Smooth muscle cell (in vitro differentiated cells): ENCODE measurements at regions not wholly inside any gene's neighbourhood (a gene's known extent, or its start where the extent isn't known, plus 50 kb on each side); places are given as distances from the start of the nearest gene placed in this dataset.

Experiments used
- DNase-seq: peaks from one replicate; lab custom pipeline; 2025; ENCODE audit not compliant: unreplicated experiment; lab: John Stamatoyannopoulos, UW
- H2AFZ ChIP-seq: fragments of 200-600 bp; sonication (generic); 2 replicates; pipeline ENCODE4 v1.6.0; 2016; ENCODE audit warnings: antibody characterized with exemption, low read depth, mild to moderate bottlenecking
- H3F3A ChIP-seq: fragments of 200-600 bp; sonication (generic); 2 replicates; pipeline ENCODE4 v1.6.0; 2017; ENCODE audit warnings: antibody characterized with exemption, low read depth
- H3K27ac ChIP-seq: fragments of 200-600 bp; sonication (generic); 2 replicates; pipeline ENCODE4 v1.5.1; 2016; ENCODE audit warnings: low read depth, mild to moderate bottlenecking
- H3K27me3 ChIP-seq: fragments of 200-600 bp; sonication (generic); 2 replicates; pipeline ENCODE4 v1.6.1; 2016; ENCODE audit warnings: low read depth, mild to moderate bottlenecking
- H3K36me3 ChIP-seq: fragments of 200-600 bp; sonication (generic); 2 replicates; pipeline ENCODE4 v1.5.1; 2016; ENCODE audit warnings: low read depth
- H3K4me1 ChIP-seq: fragments of 200-600 bp; sonication (generic); 2 replicates; pipeline ENCODE4 v1.5.1; 2016; ENCODE audit warnings: low read depth
- H3K4me2 ChIP-seq: fragments of 200-600 bp; sonication (generic); 2 replicates; pipeline ENCODE4 v1.6.0; 2016; ENCODE audit warnings: mild to moderate bottlenecking
- H3K4me3 ChIP-seq: fragments of 200-600 bp; sonication (generic); 2 replicates; pipeline ENCODE4 v1.5.1; 2016; ENCODE audit warnings: mild to moderate bottlenecking
- H3K79me2 ChIP-seq: fragments of 200-600 bp; sonication (generic); 2 replicates; pipeline ENCODE4 v1.6.0; 2016; ENCODE audit warnings: low read depth, mild to moderate bottlenecking
- H3K9ac ChIP-seq: fragments of 200-600 bp; sonication (generic); 2 replicates; pipeline ENCODE4 v1.6.0; 2016; ENCODE audit warnings: low read depth
- H3K9me3 ChIP-seq: fragments of 200-600 bp; sonication (generic); replicated peaks from 2 replicates; pipeline ENCODE4 v1.5.1; 2016; ENCODE audit warnings: low read depth
- H4K20me1 ChIP-seq: fragments of 200-600 bp; sonication (generic); 2 replicates; pipeline ENCODE4 v1.6.0; 2016; ENCODE audit warnings: low read depth
- CTCF ChIP-seq: fragments of 200-600 bp; sonication (generic); IDR thresholded peaks from 2 replicates; pipeline ENCODE4 v1.5.1; 2017; ENCODE audit warnings: borderline replicate concordance, mild to moderate bottlenecking, antibody characterized with exemption; ENCODE audit not compliant: insufficient read depth, poor library complexity, severe bottlenecking
- WGBS: methylation state at CpG from one replicate; pipeline ENCODE4 v1.1.7; 2016; ENCODE audit warnings: low lambda C conversion rate; 5-methylcytosine and 5-hydroxymethylcytosine counted together

GRCh38 chr6:19417713-19418112, 419.5 kb upstream of the ID4 start:
- TF ChIP-seq CTCF: no peak
- H3K9ac ChIP-seq: no peak overlapping the region
- no peaks in the 10 kb centered on the region for H3K36me3 ChIP-seq
- H3K4me2 ChIP-seq: no peak overlapping the region
- no peaks in the 10 kb centered on the region for H4K20me1 ChIP-seq
- H3K9me3 ChIP-seq: no peaks in the 10 kb centered on the region
- H3F3A ChIP-seq: no peaks in the 10 kb centered on the region
- H3K4me1 ChIP-seq: no peaks in the 10 kb centered on the region
- peak overlapping the region; percentile 66 for H3K27ac ChIP-seq
- H2AFZ ChIP-seq: no peak overlapping the region
- no peak overlapping the region for H3K4me3 ChIP-seq
- H3K79me2 ChIP-seq: no peaks in the 10 kb centered on the region
- no peaks in the 10 kb centered on the region for H3K27me3 ChIP-seq
- DNase-seq: no peak

GRCh38 chr6:19424853-19425252, 412.3 kb upstream of the ID4 start:
- no peaks in the 10 kb centered on the region for H3F3A ChIP-seq
- H3K4me3 ChIP-seq: no peak overlapping the region
- no peaks in the 10 kb centered on the region for H3K4me1 ChIP-seq
- WGBS: 83% methylated on average over 2 of the region's 2 CpGs
- H4K20me1 ChIP-seq: no peaks in the 10 kb centered on the region
- no peak for DNase-seq
- H3K27me3 ChIP-seq: no peaks in the 10 kb centered on the region
- H3K36me3 ChIP-seq: no peaks in the 10 kb centered on the region
- no peak overlapping the region for H3K27ac ChIP-seq
- H3K79me2 ChIP-seq: no peaks in the 10 kb centered on the region
- H2AFZ ChIP-seq: no peak overlapping the region
- no peaks in the 10 kb centered on the region for H3K9me3 ChIP-seq
- no peak for TF ChIP-seq CTCF
- no peak overlapping the region for H3K9ac ChIP-seq
- H3K4me2 ChIP-seq: no peak overlapping the region

- DNase-seq: no peak
- Histone ChIP-seq H2AFZ (no peak overlapping the region), H3K27me3 (no peaks in the 10 kb centered on the region), H3K27ac (no peak overlapping the region), H3K36me3 (no peaks in the 10 kb centered on the region), H3K79me2 (no peaks in the 10 kb centered on the region), H3K4me3 (no peak overlapping the region), H4K20me1 (no peaks in the 10 kb centered on the region), H3K4me1 (no peaks in the 10 kb centered on the region), H3F3A (no peaks in the 10 kb centered on the region), H3K9me3 (no peaks in the 10 kb centered on the region), H3K9ac (no peak overlapping the region), H3K4me2 (no peak overlapping the region)
- WGBS: 90% methylated on average over 1 of the region's 1 CpG
- no peak for TF ChIP-seq CTCF
These were observed 409.6 kb upstream of the ID4 start for GRCh38 chr6:19427548-19427947.

GRCh38 chr6:19432966-19433498, 404.1 kb upstream of the ID4 start:
- Histone ChIP-seq H3K27me3 (no peaks in the 10 kb centered on the region), H3K9ac (no peak overlapping the region), H3K4me2 (no peak overlapping the region), H3K27ac (no peak overlapping the region), H3K36me3 (no peaks in the 10 kb centered on the region), H2AFZ (no peak overlapping the region), H3F3A (no peaks in the 10 kb centered on the region), H3K79me2 (no peaks in the 10 kb centered on the region), H4K20me1 (no peaks in the 10 kb centered on the region), H3K9me3 (no peaks in the 10 kb centered on the region), H3K4me1 (no peaks in the 10 kb centered on the region), H3K4me3 (no peak overlapping the region)
- TF ChIP-seq CTCF: no peak
- WGBS: 86% methylated on average over 10 of the region's 10 CpGs
- DNase-seq: no peak
